ENCODE measurements at regions not wholly inside any gene's neighbourhood (a gene's known extent, or its start where the extent isn't known, plus 50 kb on each side); places are given as distances from the start of the nearest gene placed in this dataset.
"Not testable (repeated sequence)": the region's sequence is repeated elsewhere in the genome, so short reads cannot be mapped to it uniquely, and the experiment has no call there.

- intact Hi-C loops (cut with micrococcal nuclease); CTCF ChIA-PET: not testable (repeated sequence)
- peaks cover 0 to 12% (median 6%) of the 10 kb centered on the region in 11 donors for H3K9me3 Mint-ChIP-seq
Observed at GRCh38 chr15:58379454-58379853, 52.3 kb upstream of the LIPC start.

GRCh38 chr15:58380280-58380945 lies 51.4 kb upstream of the LIPC start:
- Mint-ChIP-seq H3K4me3 (no peak overlapping the region), H3K9me3 (peaks cover 0 to 12% (median 6%) of the 10 kb centered on the region in 11 donors), H3K27ac (no peak overlapping the region), H3K27me3 (peaks cover 0 to 3% (median 0%) of the 10 kb centered on the region in 5 donors), H3K36me3 (peaks cover 0 to 7% (median 0%) of the 10 kb centered on the region in 5 donors), H3K4me1 (peaks cover 0 to 16% (median 0%) of the 10 kb centered on the region in 7 donors)
- H3K4me1 ChIP-seq (ENCODE audit: control insufficient read depth in 2 of 2, insufficient read depth in 2 of 2, low read length in 2 of 2) = no peaks in the 10 kb centered on the region
- ATAC-seq = no peak
- H3K27ac ChIP-seq (ENCODE audit: low read depth, low read length) = no peak overlapping the region
- no peak overlapping the region for H3K4me3 ChIP-seq (ENCODE audit: low read length)
- POLR2A ChIA-PET = no interaction called here
- no peaks in the 10 kb centered on the region for H3K27me3 ChIP-seq (ENCODE audit: control insufficient read depth in 2 of 2, insufficient read depth in 2 of 2, low read length in 2 of 2)
- DNase-seq = no peak
- intact Hi-C loops (cut with micrococcal nuclease) = no loop called here
- CTCF ChIA-PET = no interaction called here
- no peaks in the 10 kb centered on the region for H3K9me3 ChIP-seq (ENCODE audit: control insufficient read depth in 2 of 3, low read length in 3 of 3)
- no peaks in the 10 kb centered on the region for H3K36me3 ChIP-seq (ENCODE audit: control insufficient read depth in 2 of 3, insufficient read depth in 3 of 3, low read length in 3 of 3)

More at GRCh38 chr15:58379454-58379853, 52.3 kb upstream of the LIPC start:
- POLR2A ChIA-PET; H3K36me3 Mint-ChIP-seq; H3K4me3 Mint-ChIP-seq; H3K27ac ChIP-seq (ENCODE audit: low read depth, low read length); H3K9me3 ChIP-seq (ENCODE audit: control insufficient read depth in 2 of 3, low read length in 3 of 3); H3K36me3 ChIP-seq (ENCODE audit: control insufficient read depth in 2 of 3, insufficient read depth in 3 of 3, low read length in 3 of 3); H3K4me1 ChIP-seq (ENCODE audit: control insufficient read depth in 2 of 2, insufficient read depth in 2 of 2, low read length in 2 of 2); ATAC-seq; H3K4me3 ChIP-seq (ENCODE audit: low read length); H3K27ac Mint-ChIP-seq; DNase-seq; H3K27me3 ChIP-seq (ENCODE audit: control insufficient read depth in 2 of 2, insufficient read depth in 2 of 2, low read length in 2 of 2); H3K27me3 Mint-ChIP-seq: not testable (repeated sequence)
- H3K4me1 Mint-ChIP-seq = peaks cover 0 to 16% (median 0%) of the 10 kb centered on the region in 7 donors

GRCh38 chr15:58381697-58382096 lies 50.1 kb upstream of the LIPC start:
- no peaks in the 10 kb centered on the region for H3K9me3 ChIP-seq (ENCODE audit: control insufficient read depth in 2 of 3, low read length in 3 of 3)
- Mint-ChIP-seq H3K9me3 (peaks cover 0 to 9% (median 6%) of the 10 kb centered on the region in 11 donors), H3K4me1 (peaks cover 0 to 8% (median 0%) of the 10 kb centered on the region in 7 donors), H3K27ac (peak overlapping the region in 1 of 9 donors; percentile 31), H3K4me3 (no peak overlapping the region), H3K27me3 (peaks cover 0 to 3% (median 0%) of the 10 kb centered on the region in 5 donors), H3K36me3 (peaks cover 0 to 5% (median 0%) of the 10 kb centered on the region in 5 donors)
- H3K27ac ChIP-seq (ENCODE audit: low read depth, low read length) = no peak overlapping the region
- ChIA-PET POLR2A (interaction anchor here (0.7 kb wide), 1 partner anchor 15 kb away, joined by 3 read pairs; no protein-coding TSS in a partner anchor), CTCF (interaction anchor here (0.7 kb wide), 1 partner anchor 56 kb away, joined by 3 read pairs; no protein-coding TSS in a partner anchor)
- no peak for ATAC-seq
- intact Hi-C loops (cut with micrococcal nuclease) = no loop called here
- H3K27me3 ChIP-seq (ENCODE audit: control insufficient read depth in 2 of 2, insufficient read depth in 2 of 2, low read length in 2 of 2) = no peaks in the 10 kb centered on the region
- H3K36me3 ChIP-seq (ENCODE audit: control insufficient read depth in 2 of 3, insufficient read depth in 3 of 3, low read length in 3 of 3) = no peaks in the 10 kb centered on the region
- H3K4me1 ChIP-seq (ENCODE audit: control insufficient read depth in 2 of 2, insufficient read depth in 2 of 2, low read length in 2 of 2) = no peaks in the 10 kb centered on the region
- DNase-seq = no peak
- H3K4me3 ChIP-seq (ENCODE audit: low read length) = no peak overlapping the region

Measured in naive thymus-derived CD4-positive, alpha-beta T cell (primary cell).